Muscle of arm (tissue), 1 donor: ENCODE measurements at regions not wholly inside any gene's neighbourhood (a gene's known extent, or its start where the extent isn't known, plus 50 kb on each side); places are given as distances from the start of the nearest gene placed in this dataset.

ENCODE experiments used
- DNase-seq: peaks from one replicate; pipeline ENCODE4 v3.0.0-alpha.2; 2013

DNA sequence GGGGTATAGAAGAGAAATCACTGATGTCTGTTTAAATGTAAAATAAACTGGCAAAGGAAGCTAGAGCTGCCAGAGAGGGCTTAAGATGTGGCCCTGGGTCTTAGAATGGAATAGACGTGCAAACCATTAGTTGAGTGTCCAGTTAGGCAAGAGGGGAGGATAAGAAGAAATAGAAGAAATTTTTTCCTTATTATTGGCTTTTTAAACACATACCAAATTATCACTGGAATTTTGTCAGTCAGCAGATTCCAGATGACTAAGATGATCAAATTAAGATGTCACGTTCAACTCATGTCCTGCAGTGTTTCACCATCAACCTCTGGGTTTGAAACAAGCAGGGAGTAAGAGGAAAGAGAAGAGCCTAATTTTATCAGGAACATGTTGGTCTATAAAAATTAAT, 71.6 kb upstream of the C1orf21 start:
- DNase-seq: no peak

DNA sequence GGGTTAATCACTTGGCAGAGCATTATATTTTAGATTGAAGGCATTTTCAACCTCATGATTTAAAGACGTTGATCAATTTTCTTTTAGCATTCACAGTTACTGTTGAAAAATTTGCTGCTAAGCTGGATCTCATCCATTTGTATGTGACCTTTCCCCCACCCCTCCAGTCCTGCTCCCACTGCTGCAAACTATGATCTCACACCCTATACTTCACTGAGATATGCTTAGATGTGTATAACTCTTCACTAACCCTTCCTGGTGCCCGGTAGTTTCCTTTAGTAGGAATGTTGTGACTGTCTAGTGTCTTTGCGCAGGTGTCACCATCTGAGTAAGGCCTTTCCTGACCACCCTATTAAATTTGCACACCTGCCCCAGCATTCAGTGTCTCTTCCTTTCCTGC, 67.0 kb upstream of the C1orf21 start:
- DNase-seq: no peak

DNA sequence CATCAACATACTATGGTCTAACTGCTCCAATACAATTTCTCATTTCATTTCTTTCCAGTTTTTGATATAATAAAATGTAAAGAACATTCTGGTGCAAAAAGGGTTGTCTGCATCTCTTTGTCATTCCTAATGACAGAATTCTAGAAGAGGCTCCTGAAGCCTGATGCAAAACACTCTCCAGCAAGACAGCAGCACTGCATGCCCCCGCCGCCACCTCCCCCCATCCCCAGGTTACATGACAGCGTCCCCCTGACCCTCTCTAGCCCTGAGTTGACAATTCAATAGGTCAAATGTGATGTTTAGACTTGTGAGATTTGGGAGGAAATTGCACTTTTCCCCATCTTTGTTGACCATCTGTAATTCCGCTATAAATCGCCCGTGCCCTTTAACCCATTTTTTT, 64.6 kb upstream of the C1orf21 start:
- no peak for DNase-seq

DNA sequence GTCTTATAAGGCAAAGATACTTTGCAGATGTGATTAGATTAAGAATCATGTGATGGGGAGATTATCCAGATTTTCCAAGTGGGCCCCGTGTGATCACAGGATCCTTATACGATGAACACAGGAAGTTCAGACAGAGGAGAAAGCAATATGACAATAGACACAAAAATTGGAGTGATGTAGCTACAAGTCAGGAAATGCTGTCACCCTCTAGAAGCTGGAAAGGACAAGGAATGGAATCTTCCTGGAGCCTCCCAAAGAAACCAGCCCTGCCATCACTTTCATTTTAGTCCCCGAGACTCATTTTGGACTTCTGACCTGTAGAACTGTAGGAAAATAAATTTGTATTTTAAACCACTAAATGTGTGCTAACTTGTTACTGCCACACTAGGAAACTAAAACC, 61.9 kb upstream of the C1orf21 start:
- no peak for DNase-seq

DNA sequence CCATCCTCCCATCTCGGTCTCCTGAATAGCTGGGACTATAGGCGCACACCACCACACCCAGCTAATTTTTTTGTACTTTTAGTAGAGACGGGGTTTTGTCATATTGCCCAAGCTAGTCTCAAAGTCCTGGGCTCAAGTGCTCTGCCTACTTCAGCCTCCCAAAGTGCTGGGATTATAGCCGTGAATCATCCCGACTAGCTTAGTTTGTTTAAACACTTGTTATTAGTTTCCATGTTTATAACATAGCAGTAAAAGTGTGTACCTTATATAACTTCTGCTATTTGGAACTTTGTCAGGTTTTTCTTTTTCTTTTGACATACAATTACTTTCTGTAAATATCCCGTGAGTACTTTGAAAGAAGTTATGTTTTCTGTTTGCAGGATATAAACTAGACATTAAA, 60.6 kb upstream of the C1orf21 start:
- DNase-seq: no peak

DNA sequence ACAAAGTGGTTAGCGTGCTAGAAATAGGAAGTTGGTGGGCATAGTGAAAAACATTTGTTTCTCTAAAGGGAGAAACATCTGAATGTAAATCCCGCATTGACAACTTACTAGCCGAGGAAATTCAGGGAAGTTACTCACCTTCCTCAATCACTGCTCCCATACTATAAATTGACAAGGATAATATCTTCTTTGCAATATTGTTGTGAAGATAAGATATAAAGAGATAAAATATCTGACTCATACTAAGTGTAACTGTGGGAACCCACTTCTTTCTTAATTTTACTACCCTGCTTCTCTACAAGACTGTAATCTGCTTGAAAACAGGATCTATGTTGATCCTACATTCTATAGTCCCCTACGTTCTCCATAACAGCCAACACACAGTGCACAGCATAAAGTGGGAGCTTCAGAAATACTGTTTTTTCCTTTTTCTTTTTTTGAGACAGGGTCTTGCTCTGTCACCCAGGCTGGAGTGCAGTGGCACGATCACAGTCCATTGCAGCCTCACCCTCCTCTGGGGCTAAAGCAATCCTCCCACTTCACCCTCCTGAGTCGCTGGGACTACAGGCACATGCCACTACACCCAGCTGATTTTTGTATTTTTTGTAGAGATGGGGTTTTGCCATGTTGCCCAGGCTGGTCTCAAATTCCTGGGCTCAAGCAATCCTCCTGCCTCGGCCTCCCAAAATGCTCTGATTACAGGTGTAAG, 57.4 kb upstream of the C1orf21 start:
- no peak for DNase-seq

DNA sequence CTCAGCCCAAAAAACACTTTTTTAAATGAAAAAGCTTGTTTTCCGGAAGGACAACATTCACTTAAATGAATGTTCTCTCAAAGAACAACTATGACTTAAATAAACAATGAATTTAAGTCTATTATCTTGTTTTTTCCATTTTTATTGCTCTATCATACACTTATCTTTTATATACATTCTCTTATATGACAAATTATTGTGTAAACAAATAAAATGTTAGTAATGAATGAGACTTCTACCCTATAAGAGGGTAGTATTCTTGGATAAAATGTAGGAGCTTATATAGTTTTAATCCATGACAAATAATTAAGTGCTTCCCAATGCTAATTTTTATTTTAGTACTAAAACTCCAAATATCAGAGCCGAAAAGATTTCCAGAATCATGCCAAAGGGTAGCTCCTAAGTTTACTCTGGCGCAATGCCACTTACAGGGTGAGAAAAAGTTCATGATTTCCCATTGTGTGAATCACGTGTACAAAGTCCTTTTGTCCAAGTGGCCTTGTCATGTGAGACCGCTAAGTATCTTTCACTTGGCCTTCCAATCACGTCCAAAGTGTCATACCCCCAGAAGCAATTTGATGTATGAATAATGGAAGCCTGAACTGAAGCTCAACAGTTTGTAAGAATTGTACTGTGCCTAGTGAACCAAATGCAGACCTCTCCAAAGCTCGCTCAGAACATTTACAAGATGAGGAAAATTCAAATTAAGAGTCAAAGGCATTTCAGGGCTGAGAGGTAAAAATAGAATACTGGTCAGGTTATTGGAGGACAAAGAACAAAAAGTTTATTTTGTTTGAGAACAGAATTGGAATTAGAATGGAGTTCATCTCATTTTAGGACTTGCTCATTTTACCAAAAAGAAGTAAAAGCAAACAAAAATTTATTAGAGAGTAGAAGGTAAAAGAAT, 56.6 kb upstream of the C1orf21 start:
- DNase-seq: no peak

DNA sequence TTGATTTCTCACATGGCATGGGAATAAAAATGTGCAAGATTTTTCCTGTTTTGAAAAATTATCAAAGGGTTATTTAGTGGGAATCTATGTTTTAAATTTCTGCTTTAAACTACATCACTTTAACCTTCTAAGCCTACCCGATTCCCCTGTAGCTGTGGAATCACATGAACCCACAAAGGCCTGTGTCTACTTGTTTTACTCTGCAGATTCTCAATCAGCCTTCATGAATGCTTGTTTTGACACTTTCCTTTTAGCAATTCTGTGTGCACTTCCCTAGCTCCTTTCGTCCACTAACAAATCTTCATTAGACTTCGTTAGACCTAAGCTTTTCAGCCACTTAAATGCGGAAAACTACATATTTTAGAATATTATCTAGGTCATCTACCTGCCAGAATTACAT, 56.0 kb upstream of the C1orf21 start:
- no peak for DNase-seq
